ENCODE measurements at regions not wholly inside any gene's neighbourhood (a gene's known extent, or its start where the extent isn't known, plus 50 kb on each side); places are given as distances from the start of the nearest gene placed in this dataset.

DNA sequence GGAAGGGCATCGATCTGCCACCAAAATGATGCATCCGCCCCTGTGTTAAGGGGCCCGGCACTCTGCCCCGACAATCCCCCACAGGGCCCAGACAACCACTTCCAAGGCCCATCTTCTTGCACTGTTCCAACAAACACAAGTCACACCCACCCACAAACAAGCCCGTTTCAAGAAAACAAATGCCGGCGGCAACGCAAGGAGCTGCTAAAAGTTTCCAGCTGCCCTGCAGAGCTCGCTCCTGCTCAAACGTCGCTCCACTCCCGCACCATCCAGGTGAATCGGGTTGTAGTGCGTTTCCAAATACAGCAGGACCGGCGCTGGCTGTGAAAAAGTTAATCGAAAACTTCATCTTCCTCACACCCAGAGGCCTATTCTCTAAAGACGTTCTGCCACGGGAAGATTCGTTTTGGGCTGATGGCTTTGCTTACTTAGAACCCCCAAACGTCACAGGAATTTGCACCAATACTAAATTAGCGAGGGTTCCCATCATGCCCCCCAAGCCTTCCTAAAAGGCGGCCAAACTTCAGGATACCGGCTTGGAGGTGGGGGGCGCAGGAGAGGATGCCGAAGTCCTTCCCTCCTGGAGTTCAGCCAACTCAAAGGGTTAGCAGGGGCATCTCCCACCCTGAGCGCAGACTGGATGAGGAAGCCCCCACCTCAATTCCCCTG is 107.4 kb upstream of the DOCK9 start:
- ChIA-PET CTCF (ENCODE audit: low intra/inter-chr PET ratio, low total read pairs) (no interaction called here), POLR2A (no interaction called here)
- BruUV-seq (replicated peaks) = no TSS peak
- intact Hi-C loops (cut with micrococcal nuclease; ENCODE audit: unreplicated experiment) (no loop called here), in situ Hi-C loops (cut with HindIII; ENCODE audit: extremely low pct_ligation_motif_present, low pct_unique_long_range_greater_than_20kb) (no loop called here)
- H4K20me1 ChIP-seq (ENCODE audit: insufficient read depth, low read length) = no peaks in the 10 kb centered on the region
- no peak overlapping the region for H3K9ac ChIP-seq (ENCODE audit: insufficient read depth, low read depth, low read length)
- DNase-seq (ENCODE audit: low spot score) (no peak), FAIRE-seq (no peak), ATAC-seq (no peak)
- H3K36me3 ChIP-seq (replicated peaks in 1 of 2; ENCODE audit: control insufficient read depth in 1 of 2, insufficient read depth in 2 of 2, low read length in 2 of 2) = no peaks in the 10 kb centered on the region
- peaks cover 7% of the 10 kb centered on the region for H3K4me1 ChIP-seq (ENCODE audit: insufficient read depth, low read length)
- H3K27me3 ChIP-seq (ENCODE audit: control insufficient read depth in 1 of 2, insufficient read depth in 2 of 2, low read length in 2 of 2) = peaks cover 1 to 39% of the 10 kb centered on the region in 2 experiments; a peak in 4 of 5 replicates
- H3K27ac ChIP-seq (ENCODE audit: extremely low read length, insufficient read depth, low read length) = no peak overlapping the region
- H3K4me3 ChIP-seq (replicated peaks in 1 of 3; ENCODE audit: insufficient read depth in 1 of 3, low read depth in 2 of 3, low read length in 3 of 3) = no peak overlapping the region
- no peaks in the 10 kb centered on the region for H3K9me3 ChIP-seq (ENCODE audit: low read length)
- H3K79me2 ChIP-seq (ENCODE audit: insufficient read depth, low read length) = no peaks in the 10 kb centered on the region
- H2AFZ ChIP-seq (ENCODE audit: low read length) = no peak overlapping the region
- WGBS (ENCODE audit: low lambda C conversion rate) = 50% methylated on average over 27 of the region's 27 CpGs
- 0 out of 2 replicates have a peak overlapping the region, but pooled peaks have one; percentile 3 for H3K4me2 ChIP-seq (ENCODE audit: low read depth, low read length)
- TF ChIP-seq ZNF878 (CRISPR knock-in tag; IDR thresholded peaks at IDR 0.05) (no peak), RNF2 (conservative IDR thresholded peaks at IDR 0.05; ENCODE audit: low read depth) (no peak), HNF4A (CRISPR knock-in tag; IDR thresholded peaks at IDR 0.05) (no peak), FLYWCH1 (CRISPR knock-in tag; IDR thresholded peaks at IDR 0.05) (no peak), ARID5B (CRISPR knock-in tag; IDR thresholded peaks at IDR 0.05) (no peak), ZSCAN9 (CRISPR knock-in tag; IDR thresholded peaks at IDR 0.05; ENCODE audit: borderline replicate concordance) (no peak)
- TF ChIP-seq, protein P1, sequence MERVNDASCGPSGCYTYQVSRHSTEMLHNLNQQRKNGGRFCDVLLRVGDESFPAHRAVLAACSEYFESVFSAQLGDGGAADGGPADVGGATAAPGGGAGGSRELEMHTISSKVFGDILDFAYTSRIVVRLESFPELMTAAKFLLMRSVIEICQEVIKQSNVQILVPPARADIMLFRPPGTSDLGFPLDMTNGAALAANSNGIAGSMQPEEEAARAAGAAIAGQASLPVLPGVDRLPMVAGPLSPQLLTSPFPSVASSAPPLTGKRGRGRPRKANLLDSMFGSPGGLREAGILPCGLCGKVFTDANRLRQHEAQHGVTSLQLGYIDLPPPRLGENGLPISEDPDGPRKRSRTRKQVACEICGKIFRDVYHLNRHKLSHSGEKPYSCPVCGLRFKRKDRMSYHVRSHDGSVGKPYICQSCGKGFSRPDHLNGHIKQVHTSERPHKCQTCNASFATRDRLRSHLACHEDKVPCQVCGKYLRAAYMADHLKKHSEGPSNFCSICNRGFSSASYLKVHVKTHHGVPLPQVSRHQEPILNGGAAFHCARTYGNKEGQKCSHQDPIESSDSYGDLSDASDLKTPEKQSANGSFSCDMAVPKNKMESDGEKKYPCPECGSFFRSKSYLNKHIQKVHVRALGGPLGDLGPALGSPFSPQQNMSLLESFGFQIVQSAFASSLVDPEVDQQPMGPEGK (CRISPR knock-in tag; IDR thresholded peaks at IDR 0.05) = no peak
- TF ChIP-seq, protein P2, sequence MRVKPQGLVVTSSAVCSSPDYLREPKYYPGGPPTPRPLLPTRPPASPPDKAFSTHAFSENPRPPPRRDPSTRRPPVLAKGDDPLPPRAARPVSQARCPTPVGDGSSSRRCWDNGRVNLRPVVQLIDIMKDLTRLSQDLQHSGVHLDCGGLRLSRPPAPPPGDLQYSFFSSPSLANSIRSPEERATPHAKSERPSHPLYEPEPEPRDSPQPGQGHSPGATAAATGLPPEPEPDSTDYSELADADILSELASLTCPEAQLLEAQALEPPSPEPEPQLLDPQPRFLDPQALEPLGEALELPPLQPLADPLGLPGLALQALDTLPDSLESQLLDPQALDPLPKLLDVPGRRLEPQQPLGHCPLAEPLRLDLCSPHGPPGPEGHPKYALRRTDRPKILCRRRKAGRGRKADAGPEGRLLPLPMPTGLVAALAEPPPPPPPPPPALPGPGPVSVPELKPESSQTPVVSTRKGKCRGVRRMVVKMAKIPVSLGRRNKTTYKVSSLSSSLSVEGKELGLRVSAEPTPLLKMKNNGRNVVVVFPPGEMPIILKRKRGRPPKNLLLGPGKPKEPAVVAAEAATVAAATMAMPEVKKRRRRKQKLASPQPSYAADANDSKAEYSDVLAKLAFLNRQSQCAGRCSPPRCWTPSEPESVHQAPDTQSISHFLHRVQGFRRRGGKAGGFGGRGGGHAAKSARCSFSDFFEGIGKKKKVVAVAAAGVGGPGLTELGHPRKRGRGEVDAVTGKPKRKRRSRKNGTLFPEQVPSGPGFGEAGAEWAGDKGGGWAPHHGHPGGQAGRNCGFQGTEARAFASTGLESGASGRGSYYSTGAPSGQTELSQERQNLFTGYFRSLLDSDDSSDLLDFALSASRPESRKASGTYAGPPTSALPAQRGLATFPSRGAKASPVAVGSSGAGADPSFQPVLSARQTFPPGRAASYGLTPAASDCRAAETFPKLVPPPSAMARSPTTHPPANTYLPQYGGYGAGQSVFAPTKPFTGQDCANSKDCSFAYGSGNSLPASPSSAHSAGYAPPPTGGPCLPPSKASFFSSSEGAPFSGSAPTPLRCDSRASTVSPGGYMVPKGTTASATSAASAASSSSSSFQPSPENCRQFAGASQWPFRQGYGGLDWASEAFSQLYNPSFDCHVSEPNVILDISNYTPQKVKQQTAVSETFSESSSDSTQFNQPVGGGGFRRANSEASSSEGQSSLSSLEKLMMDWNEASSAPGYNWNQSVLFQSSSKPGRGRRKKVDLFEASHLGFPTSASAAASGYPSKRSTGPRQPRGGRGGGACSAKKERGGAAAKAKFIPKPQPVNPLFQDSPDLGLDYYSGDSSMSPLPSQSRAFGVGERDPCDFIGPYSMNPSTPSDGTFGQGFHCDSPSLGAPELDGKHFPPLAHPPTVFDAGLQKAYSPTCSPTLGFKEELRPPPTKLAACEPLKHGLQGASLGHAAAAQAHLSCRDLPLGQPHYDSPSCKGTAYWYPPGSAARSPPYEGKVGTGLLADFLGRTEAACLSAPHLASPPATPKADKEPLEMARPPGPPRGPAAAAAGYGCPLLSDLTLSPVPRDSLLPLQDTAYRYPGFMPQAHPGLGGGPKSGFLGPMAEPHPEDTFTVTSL (CRISPR knock-in tag; IDR thresholded peaks at IDR 0.05; ENCODE audit: borderline replicate concordance) = no peak
- TF ChIP-seq, protein P3, sequence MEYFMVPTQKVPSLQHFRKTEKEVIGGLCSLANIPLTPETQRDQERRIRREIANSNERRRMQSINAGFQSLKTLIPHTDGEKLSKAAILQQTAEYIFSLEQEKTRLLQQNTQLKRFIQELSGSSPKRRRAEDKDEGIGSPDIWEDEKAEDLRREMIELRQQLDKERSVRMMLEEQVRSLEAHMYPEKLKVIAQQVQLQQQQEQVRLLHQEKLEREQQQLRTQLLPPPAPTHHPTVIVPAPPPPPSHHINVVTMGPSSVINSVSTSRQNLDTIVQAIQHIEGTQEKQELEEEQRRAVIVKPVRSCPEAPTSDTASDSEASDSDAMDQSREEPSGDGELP (IDR thresholded peaks at IDR 0.05; ENCODE audit: borderline replicate concordance, low read depth) = no peak
- TF ChIP-seq, protein P4, sequence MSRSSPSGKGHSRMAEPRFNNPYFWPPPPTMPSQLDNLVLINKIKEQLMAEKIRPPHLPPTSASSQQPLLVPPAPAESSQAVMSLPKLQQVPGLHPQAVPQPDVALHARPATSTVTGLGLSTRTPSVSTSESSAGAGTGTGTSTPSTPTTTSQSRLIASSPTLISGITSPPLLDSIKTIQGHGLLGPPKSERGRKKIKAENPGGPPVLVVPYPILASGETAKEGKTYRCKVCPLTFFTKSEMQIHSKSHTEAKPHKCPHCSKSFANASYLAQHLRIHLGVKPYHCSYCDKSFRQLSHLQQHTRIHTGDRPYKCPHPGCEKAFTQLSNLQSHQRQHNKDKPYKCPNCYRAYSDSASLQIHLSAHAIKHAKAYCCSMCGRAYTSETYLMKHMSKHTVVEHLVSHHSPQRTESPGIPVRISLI (CRISPR knock-in tag; IDR thresholded peaks at IDR 0.05; ENCODE audit: borderline replicate concordance) = no peak

Measured in HepG2 (cell line).